ENCODE measurements at regions not wholly inside any gene's neighbourhood (a gene's known extent, or its start where the extent isn't known, plus 50 kb on each side); places are given as distances from the start of the nearest gene placed in this dataset.

DNA sequence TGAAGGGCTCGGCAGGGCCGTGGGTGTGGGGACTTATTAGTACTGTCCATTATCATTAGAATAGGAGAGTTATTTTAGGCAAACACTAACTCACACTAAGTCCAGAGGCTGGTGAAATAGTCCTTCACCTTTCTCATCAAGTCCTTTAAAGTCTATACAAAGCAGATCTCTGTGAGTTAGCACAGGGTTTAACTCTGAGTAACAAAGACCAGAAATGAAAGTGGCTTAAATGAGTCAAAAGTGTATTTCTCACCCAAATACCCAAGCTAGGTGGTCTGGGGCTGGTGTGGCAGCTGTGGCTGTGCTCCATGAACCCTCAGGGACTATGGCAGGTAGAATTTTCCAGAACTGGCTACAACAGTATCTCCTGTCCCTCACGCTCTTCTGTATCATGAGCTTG is 263.2 kb downstream of the BCOR start:
- no peak for DNase-seq (ENCODE audit: low read depth)

DNA sequence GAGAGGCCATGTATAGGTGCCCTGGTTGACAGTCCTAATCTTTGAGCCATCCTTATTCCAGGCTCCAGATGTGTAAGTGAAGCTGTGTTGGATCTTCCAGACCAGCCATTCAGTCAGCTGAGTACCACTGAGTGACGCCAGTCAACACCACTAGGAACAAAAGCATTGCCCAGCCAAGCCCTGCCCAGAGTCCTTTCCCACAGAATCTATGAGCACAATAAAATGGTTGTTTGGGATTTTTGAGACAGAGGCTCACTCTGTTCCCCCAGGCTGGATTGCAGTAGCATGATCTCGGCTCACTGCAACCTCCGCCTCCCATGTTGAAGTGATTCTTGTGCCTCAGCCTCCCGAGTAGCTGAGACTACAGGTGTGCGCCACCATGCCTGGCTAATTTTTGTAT is 262.5 kb downstream of the BCOR start:
- no peak for DNase-seq (ENCODE audit: low read depth)
- TF ChIP-seq, protein P1, sequence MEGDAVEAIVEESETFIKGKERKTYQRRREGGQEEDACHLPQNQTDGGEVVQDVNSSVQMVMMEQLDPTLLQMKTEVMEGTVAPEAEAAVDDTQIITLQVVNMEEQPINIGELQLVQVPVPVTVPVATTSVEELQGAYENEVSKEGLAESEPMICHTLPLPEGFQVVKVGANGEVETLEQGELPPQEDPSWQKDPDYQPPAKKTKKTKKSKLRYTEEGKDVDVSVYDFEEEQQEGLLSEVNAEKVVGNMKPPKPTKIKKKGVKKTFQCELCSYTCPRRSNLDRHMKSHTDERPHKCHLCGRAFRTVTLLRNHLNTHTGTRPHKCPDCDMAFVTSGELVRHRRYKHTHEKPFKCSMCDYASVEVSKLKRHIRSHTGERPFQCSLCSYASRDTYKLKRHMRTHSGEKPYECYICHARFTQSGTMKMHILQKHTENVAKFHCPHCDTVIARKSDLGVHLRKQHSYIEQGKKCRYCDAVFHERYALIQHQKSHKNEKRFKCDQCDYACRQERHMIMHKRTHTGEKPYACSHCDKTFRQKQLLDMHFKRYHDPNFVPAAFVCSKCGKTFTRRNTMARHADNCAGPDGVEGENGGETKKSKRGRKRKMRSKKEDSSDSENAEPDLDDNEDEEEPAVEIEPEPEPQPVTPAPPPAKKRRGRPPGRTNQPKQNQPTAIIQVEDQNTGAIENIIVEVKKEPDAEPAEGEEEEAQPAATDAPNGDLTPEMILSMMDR (conservative IDR thresholded peaks at IDR 0.05; ENCODE audit: low read depth, low read length): no peak
- H3K4me3 ChIP-seq (ENCODE audit: low read depth, low read length): no peak overlapping the region

More for the DNA sequence above, 263.2 kb downstream of the BCOR start:
- H3K4me3 ChIP-seq (ENCODE audit: low read depth, low read length): no peak overlapping the region
- TF ChIP-seq, protein P1 (conservative IDR thresholded peaks at IDR 0.05; ENCODE audit: low read depth, low read length): no peak

DNA sequence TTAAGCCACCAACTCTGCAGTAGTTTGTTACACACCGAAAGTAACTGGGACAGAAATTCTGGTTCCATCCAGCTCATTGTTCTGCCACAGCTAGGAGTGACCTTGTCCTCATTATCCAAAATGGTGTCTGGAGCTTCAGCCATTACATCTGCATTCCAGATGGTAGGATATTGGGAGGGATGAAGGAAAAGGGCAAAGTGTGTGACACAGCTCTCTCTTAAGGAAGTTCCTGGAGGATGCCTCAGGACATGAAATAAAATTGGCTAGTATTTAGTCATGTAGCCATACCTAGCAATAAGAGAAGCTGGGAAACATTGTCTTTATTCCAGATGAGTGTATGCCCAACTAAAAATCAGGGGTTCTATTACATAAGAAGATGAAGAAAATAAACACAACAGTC is 262.0 kb downstream of the BCOR start:
- TF ChIP-seq, protein P1 (conservative IDR thresholded peaks at IDR 0.05; ENCODE audit: low read depth, low read length): no peak
- no peak for DNase-seq (ENCODE audit: low read depth)

DNA sequence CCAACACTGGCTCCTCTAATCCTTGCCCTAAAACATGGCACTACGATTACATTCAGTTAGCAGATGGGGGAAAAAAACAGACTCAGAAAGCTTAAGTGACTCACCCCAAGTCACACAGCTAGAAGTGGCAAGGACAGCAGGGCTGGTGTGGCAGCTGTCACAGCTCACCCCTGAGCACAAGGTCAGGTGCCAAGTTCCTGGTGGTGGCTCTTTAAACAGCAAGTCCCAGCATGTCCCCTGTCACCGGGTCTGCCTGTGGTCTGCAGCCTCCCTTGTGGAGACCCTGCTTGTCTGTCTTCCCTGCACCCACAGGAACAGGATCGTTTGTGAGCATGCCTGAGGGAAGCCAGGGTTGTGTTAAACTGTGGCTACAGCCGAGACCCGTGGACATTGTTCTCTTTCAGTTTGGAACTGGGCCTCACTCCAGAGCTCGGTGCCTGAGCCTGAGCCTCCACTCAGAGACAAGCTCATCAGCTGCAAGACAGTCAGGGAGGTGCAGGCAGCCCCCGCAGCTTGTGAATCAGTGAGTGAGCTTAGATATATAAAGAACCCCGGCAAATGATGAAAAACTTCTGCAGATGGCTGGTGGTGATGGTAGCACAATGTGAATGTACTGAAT is 260.8 kb downstream of the BCOR start:
- no peak for DNase-seq (ENCODE audit: low read depth)
- TF ChIP-seq, protein P1 (conservative IDR thresholded peaks at IDR 0.05; ENCODE audit: low read depth, low read length): no peak
- no peak overlapping the region for H3K4me3 ChIP-seq (ENCODE audit: low read depth, low read length)

More for the DNA sequence above, 262.0 kb downstream of the BCOR start:
- H3K4me3 ChIP-seq (ENCODE audit: low read depth, low read length): no peak overlapping the region

DNA sequence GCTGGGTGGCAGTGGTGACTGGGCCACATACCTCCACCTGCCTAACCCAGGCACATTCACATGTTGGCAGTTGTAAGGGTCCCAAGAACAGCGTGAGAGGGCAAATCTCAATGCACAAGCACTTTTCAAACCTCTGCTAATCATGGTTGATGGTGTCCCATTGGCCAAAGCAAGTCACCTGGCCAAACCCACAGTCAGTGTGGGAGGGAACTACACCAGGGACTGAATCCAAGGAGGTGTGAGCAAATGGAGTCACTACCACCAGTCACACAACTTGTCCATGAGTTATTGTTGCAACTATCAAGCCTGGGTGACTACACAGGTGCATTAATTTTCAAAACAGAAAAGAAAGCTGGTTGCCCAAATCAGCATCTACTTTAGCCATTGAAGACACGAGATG is 260.1 kb downstream of the BCOR start:
- H3K4me3 ChIP-seq (ENCODE audit: low read depth, low read length): no peak overlapping the region
- no peak for DNase-seq (ENCODE audit: low read depth)
- TF ChIP-seq, protein P1 (conservative IDR thresholded peaks at IDR 0.05; ENCODE audit: low read depth, low read length): no peak

DNA sequence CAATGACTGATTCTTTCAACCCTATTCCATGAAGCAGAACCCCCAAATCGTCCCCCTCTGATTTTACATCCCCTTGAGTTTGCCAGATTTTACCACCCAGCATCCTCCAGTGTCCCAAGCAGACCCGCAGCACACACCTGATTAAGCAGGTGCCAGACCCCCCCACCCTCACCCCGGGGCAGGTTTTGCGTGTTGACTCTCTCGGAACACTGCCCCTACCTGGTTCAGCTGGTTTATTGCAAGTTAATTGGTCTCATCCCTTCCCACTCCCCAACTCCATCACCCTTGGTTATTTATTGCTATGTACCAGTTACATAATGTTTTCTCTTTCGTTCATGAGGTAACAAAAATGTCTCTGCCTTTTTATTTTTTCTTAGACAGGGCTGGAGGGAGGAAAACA is 258.4 kb downstream of the BCOR start:
- TF ChIP-seq, protein P1 (conservative IDR thresholded peaks at IDR 0.05; ENCODE audit: low read depth, low read length): no peak
- no peak overlapping the region for H3K4me3 ChIP-seq (ENCODE audit: low read depth, low read length)
- DNase-seq (ENCODE audit: low read depth): no peak

DNA sequence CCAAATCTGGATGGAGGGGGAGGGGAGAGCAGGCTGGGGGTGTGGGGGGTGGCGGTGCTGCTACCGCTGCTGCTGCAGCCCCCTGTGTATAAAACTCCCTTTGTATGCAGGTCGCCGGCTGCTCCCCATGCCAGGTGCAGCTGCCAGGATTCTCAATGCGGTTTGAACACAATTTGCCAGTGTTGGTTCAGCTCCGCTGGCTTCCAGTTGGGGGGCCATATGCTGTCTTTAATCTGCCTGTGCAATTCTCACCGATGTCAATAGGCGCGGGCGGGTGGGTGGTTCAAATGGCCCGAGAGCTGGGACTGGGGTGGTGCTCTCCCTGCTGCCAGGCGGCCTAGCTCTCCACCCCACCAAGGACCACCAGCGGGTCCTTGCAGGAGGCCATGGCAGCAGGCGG is 257.6 kb downstream of the BCOR start:
- no peak for DNase-seq (ENCODE audit: low read depth)
- TF ChIP-seq, protein P1 (conservative IDR thresholded peaks at IDR 0.05; ENCODE audit: low read depth, low read length): no peak
- no peak overlapping the region for H3K4me3 ChIP-seq (ENCODE audit: low read depth, low read length)

All from choroid plexus epithelial cell (primary cell).